Common myeloid progenitor, CD34-positive (primary cell): ENCODE measurements at regions not wholly inside any gene's neighbourhood (a gene's known extent, or its start where the extent isn't known, plus 50 kb on each side); places are given as distances from the start of the nearest gene placed in this dataset.

ENCODE experiments used
- CTCF ChIA-PET: fragments of 350-600 bp; sonication (Branson Sonifier 250); formaldehyde crosslinking; loops from one replicate; lab custom pipeline; 2021; ENCODE audit warnings: antibody characterized with exemption; lab: Charles Lee
- POLR2A ChIA-PET: fragments of 350-600 bp; sonication (Branson Sonifier 250); formaldehyde crosslinking; loops from one replicate; lab custom pipeline; 2021; ENCODE audit warnings: antibody characterized with exemption; lab: Charles Lee
- DNase-seq, 3 donors: peaks; one replicate each; pipeline versions ENCODE4 v3.0.0 to v3.0.0-alpha.2; 2013
- H3K27ac ChIP-seq, 2 experiments: 1 replicate in 1 of 2; 2 replicates in 1 of 2; pipeline ENCODE4 v1.7.0; 2013; ENCODE audit warnings: inconsistent platforms in 2 of 2, low read length in 2 of 2, mild to moderate bottlenecking in 2 of 2, low read depth in 1 of 2, moderate library complexity in 1 of 2; ENCODE audit not compliant: severe bottlenecking in 2 of 2, insufficient read depth in 1 of 2, poor library complexity in 1 of 2
- H3K27me3 ChIP-seq, 5 experiments: replicated peaks in 2 of 5; 1 replicate in 3 of 5; 2 replicates in 2 of 5; pipeline versions ENCODE4 v1.6.1 to v1.7.0; 2013; ENCODE audit warnings: low read length in 4 of 5, mild to moderate bottlenecking in 2 of 5, moderate library complexity in 2 of 5, inconsistent platforms in 1 of 5; ENCODE audit not compliant: insufficient read depth in 5 of 5, control insufficient read depth in 4 of 5
- H3K36me3 ChIP-seq, 4 experiments: 1 replicate in 2 of 4; 2 replicates in 2 of 4; pipeline versions ENCODE4 v1.6.1 to v1.7.0; 2013; ENCODE audit warnings: low read length in 3 of 4, control low read depth in 1 of 4, mild to moderate bottlenecking in 1 of 4; ENCODE audit not compliant: control insufficient read depth in 4 of 4, insufficient read depth in 4 of 4
- H3K4me1 ChIP-seq, 4 experiments: 1 replicate in 3 of 4; 2 replicates in 1 of 4; pipeline versions ENCODE4 v1.6.1 to v1.7.1; 2013; ENCODE audit warnings: low read length in 3 of 4, mild to moderate bottlenecking in 3 of 4, control low read depth in 1 of 4, inconsistent platforms in 1 of 4, moderate library complexity in 1 of 4; ENCODE audit not compliant: control insufficient read depth in 4 of 4, insufficient read depth in 4 of 4; ENCODE audit errors: control extremely low read depth in 1 of 4
- H3K4me3 ChIP-seq, 7 experiments: 1 replicate in 4 of 7; 2 replicates in 3 of 7; pipeline versions ENCODE4 v1.5.1 to v1.7.0; 2013; ENCODE audit warnings: mild to moderate bottlenecking in 7 of 7, low read length in 6 of 7, moderate library complexity in 6 of 7, inconsistent platforms in 2 of 7, low read depth in 2 of 7, control low read depth in 1 of 7; ENCODE audit not compliant: insufficient read depth in 4 of 7, control insufficient read depth in 1 of 7; ENCODE audit errors: extremely low read depth in 1 of 7
- H3K9me3 ChIP-seq, 5 experiments: 1 replicate in 4 of 5; 2 replicates in 1 of 5; pipeline versions ENCODE4 v1.6.1 to v1.7.1; 2013; ENCODE audit warnings: low read length in 4 of 5, mild to moderate bottlenecking in 2 of 5, inconsistent platforms in 1 of 5, low read depth in 1 of 5, moderate library complexity in 1 of 5; ENCODE audit not compliant: control insufficient read depth in 4 of 5, insufficient read depth in 2 of 5; ENCODE audit errors: control extremely low read depth in 1 of 5
- WGBS: methylation state at CpG from one replicate; pipeline ENCODE4 v1.1.5; 2013; ENCODE audit not compliant: insufficient coverage; 5-methylcytosine and 5-hydroxymethylcytosine counted together

DNA sequence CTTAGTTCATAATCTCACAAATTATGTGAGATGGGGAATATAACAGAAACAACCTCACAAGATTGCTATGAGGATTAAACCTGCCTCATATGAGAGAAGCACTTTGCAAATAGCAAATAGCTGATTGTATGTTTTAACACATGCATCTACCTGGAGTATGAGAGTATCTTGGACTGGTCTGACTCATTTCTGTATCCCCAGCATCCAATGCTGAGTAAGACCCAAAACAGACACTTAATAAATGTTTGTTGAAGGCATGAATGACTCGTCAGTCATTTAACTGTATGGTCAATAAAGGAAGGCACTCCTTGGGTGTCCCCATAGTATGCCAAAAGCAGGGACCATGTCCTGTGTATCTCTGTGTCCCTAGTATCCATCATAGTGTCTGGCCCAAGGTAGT is 350.9 kb upstream of the F9 start:
- POLR2A ChIA-PET: no interaction called here
- CTCF ChIA-PET: no interaction called here
- Histone ChIP-seq H3K9me3 (no peaks in the 10 kb centered on the region), H3K36me3 (no peaks in the 10 kb centered on the region), H3K27ac (no peak overlapping the region), H3K4me3 (no peak overlapping the region), H3K27me3 (no peaks in the 10 kb centered on the region), H3K4me1 (no peaks in the 10 kb centered on the region)
- WGBS: 80% methylated on average over 1 of the region's 1 CpG
- DNase-seq: no peak

DNA sequence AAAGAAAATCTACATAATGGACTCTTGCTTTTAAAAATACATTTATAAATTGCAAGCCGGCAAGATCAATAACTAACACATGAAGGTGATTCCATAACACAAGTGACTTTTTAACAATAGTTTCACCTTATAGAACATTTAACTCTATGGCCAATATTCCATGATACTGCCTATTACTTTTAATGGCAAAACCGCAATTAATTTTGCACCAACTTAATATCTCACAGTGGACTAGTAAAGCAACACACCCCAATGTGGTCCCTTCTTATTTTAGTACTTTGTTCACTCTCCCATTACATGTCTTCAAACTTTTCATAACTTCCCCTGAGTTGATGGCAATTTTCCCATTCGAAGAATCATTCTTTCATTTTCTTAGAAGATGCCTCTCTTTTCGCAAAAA is 351.6 kb upstream of the F9 start:
- ChIA-PET POLR2A (no interaction called here), CTCF (no interaction called here)
- 72% methylated on average over 3 of the region's 4 CpGs for WGBS

DNA sequence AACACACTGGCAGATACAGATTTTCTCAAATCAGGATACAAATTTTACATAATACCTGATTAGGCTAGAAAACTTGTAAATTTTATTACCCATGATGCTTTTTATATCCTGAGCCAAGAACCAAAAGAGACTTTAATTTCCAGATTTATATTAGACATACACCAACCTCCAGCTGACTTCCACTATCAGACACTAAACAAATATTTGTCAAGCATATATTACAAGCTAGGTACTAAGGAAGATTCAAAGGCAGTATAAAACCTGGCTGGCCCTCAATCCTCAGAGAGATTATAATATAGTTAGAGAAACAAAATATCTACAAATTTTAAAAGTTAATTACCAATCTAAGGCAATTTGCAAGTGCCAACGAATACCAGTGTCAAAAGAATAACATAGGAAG is 357.8 kb upstream of the F9 start:
- ChIA-PET CTCF (no interaction called here), POLR2A (no interaction called here)
- Histone ChIP-seq H3K27ac (no peak overlapping the region), H3K9me3 (no peaks in the 10 kb centered on the region), H3K27me3 (no peaks in the 10 kb centered on the region), H3K4me3 (no peak overlapping the region), H3K36me3 (no peaks in the 10 kb centered on the region), H3K4me1 (no peaks in the 10 kb centered on the region)
- no peak for DNase-seq
- no CpG with 5 or more reads among the region's 1 CpG for WGBS

More for the DNA sequence above, 351.6 kb upstream of the F9 start:
- DNase-seq: no peak
- H3K9me3 ChIP-seq: no peaks in the 10 kb centered on the region
- H3K27me3 ChIP-seq: no peaks in the 10 kb centered on the region
- no peaks in the 10 kb centered on the region for H3K4me1 ChIP-seq
- H3K27ac ChIP-seq: no peak overlapping the region
- H3K36me3 ChIP-seq: no peaks in the 10 kb centered on the region
- H3K4me3 ChIP-seq: no peak overlapping the region

DNA sequence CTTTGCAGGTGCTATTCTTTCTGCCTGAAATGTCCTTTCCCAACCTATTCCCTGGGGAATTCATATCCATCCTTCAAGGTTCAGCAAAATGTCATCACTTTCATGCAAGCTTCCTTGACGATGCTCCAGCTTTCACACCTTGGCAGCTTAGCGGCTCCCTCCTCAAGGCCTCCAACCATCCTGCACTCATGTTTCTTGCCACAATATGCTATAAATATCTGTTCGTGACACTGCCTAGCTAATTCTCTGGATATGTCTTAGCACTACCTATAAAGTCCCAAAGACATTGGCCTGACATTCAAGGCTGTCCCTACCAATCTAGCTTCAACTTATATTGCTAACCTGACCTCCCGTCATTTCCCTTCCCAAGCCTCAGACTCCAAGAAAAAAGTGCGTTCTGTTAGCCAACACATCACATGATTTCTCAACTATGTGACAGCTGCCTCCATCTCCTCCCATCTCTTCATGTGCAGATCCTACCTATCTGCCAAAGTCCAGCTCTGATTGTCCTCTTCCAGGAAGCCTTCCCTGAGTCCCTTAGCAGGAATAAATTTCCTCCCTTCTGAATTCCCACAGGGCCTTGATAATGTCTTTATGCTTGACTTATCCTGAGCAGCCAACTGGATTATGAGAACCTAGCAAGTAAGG is 359.9 kb upstream of the F9 start:
- no peak for DNase-seq
- Histone ChIP-seq H3K27ac (no peak overlapping the region), H3K36me3 (no peaks in the 10 kb centered on the region), H3K4me3 (no peak overlapping the region), H3K9me3 (no peaks in the 10 kb centered on the region), H3K4me1 (no peaks in the 10 kb centered on the region), H3K27me3 (no peaks in the 10 kb centered on the region)
- CTCF ChIA-PET: no interaction called here
- 68% methylated on average over 5 of the region's 5 CpGs for WGBS
- POLR2A ChIA-PET: no interaction called here

DNA sequence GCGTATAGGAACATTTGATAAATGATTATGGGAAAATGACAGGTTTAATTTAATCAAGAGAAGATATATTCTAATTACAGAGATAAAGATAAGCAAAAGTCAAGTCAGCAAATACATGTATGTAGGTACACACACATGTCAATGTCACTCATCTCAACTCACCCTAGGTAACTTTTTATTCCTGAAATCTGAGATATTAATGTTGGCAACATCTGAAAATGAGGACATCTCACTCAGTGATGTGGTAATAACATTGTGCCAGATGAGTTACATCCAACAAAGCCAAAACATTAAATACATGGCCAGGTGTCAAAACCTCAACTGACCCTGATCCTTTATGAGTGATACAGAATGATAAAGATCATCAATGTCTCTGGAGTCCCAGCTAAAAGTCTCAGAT is 363.3 kb upstream of the F9 start:
- no CpG with 5 or more reads among the region's 1 CpG for WGBS
- POLR2A ChIA-PET: no interaction called here
- no peaks in the 10 kb centered on the region for H3K9me3 ChIP-seq
- DNase-seq: no peak
- no peaks in the 10 kb centered on the region for H3K4me1 ChIP-seq
- no peaks in the 10 kb centered on the region for H3K27me3 ChIP-seq
- no peaks in the 10 kb centered on the region for H3K36me3 ChIP-seq
- CTCF ChIA-PET: no interaction called here
- H3K4me3 ChIP-seq: no peak overlapping the region
- H3K27ac ChIP-seq: no peak overlapping the region

DNA sequence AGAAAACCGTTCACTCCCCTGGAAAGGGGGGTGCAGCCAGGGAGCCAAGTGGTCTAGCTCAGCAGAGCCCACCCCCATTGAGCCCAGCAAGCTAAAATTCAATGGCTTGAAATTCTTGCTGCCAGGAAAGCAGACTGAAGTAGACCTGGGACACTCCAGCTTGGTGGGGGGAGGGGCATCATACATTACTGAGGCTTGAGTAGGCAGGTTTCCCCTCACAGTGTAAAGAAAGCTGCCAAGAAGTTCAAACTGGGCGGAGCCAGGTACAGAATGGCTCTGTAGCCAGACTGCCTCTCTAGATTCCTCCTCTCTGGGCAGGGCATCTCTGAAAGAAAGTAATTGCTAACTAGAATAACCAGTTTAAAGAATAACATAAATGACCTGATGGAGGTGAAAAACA is 372.3 kb upstream of the F9 start:
- 83% methylated on average over 1 of the region's 2 CpGs for WGBS
- CTCF ChIA-PET: no interaction called here

DNA sequence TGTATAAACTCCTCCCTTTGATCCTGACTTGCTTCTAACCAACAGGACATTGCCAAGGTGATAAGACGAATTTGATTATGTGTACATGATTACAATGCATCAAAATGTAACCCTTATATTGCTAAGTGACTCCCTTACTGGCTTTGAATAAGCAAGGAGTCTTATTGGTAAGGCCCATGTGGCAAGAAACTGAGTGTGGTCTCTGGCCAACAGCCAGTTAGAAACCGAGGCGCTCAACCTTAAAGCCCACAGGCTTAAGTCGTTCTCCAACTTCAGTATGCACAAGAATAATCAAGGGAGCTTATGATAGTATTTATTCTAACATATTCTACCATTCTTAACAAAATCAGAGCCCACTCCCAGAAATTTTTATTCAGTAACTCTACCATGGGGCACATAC is 374.2 kb upstream of the F9 start:
- Histone ChIP-seq H3K4me1 (no peaks in the 10 kb centered on the region), H3K27ac (no peak overlapping the region), H3K9me3 (no peaks in the 10 kb centered on the region), H3K36me3 (no peaks in the 10 kb centered on the region), H3K27me3 (no peaks in the 10 kb centered on the region), H3K4me3 (no peak overlapping the region)
- no CpG with 5 or more reads among the region's 4 CpGs for WGBS
- POLR2A ChIA-PET: no interaction called here
- CTCF ChIA-PET: no interaction called here
- DNase-seq: no peak

More for the DNA sequence above, 372.3 kb upstream of the F9 start:
- POLR2A ChIA-PET: no interaction called here
- Histone ChIP-seq H3K36me3 (no peaks in the 10 kb centered on the region), H3K4me1 (no peaks in the 10 kb centered on the region), H3K27ac (no peak overlapping the region), H3K4me3 (no peak overlapping the region), H3K27me3 (no peaks in the 10 kb centered on the region), H3K9me3 (no peaks in the 10 kb centered on the region)
- DNase-seq: no peak
